HG03571 (cell line): ENCODE measurements at regions not wholly inside any gene's neighbourhood (a gene's known extent, or its start where the extent isn't known, plus 50 kb on each side); places are given as distances from the start of the nearest gene placed in this dataset.
"Not testable (repeated sequence)": the region's sequence is repeated elsewhere in the genome, so short reads cannot be mapped to it uniquely, and the experiment has no call there.

ENCODE experiments used
- ATAC-seq: cut with Tn5 transposase; IDR thresholded peaks from one replicate; pipeline ENCODE4 v1.9.1; 2021; ENCODE audit not compliant: unreplicated experiment

GRCh38 chr2:118744682-118745181 is 102.7 kb downstream of the EN1 start:
- ATAC-seq, result not testable (repeated sequence)

- no peak for ATAC-seq
Measured at GRCh38 chr2:118738524-118739308, 108.7 kb downstream of the EN1 start.

- ATAC-seq, result no peak
Measured at GRCh38 chr2:118738106-118738505, 109.3 kb downstream of the EN1 start.

GRCh38 chr2:118737684-118738083 is 109.8 kb downstream of the EN1 start:
- ATAC-seq, result no peak

GRCh38 chr2:118732432-118732831 is 115.0 kb downstream of the EN1 start:
- ATAC-seq, result no peak

GRCh38 chr2:118731413-118731812 is 116.0 kb downstream of the EN1 start:
- ATAC-seq, result no peak

GRCh38 chr2:118730405-118730804 is 117.0 kb downstream of the EN1 start:
- ATAC-seq, result no peak

GRCh38 chr2:118729760-118730159 is 117.7 kb downstream of the EN1 start:
- no peak for ATAC-seq

- no peak for ATAC-seq
Measured at GRCh38 chr2:118728984-118729383, 118.5 kb downstream of the EN1 start.

- no peak for ATAC-seq
Measured at GRCh38 chr2:118726821-118727220, 120.6 kb downstream of the EN1 start.

- ATAC-seq, result no peak
Measured at GRCh38 chr2:118723394-118723793, 124.1 kb downstream of the EN1 start.

- ATAC-seq, result no peak
Measured at GRCh38 chr2:118722976-118723375, 124.5 kb downstream of the EN1 start.

GRCh38 chr2:118721817-118722551 is 125.5 kb downstream of the EN1 start:
- ATAC-seq, result no peak

GRCh38 chr2:118720866-118721265 is 126.6 kb downstream of the EN1 start:
- no peak for ATAC-seq

- ATAC-seq, result no peak
Measured at GRCh38 chr2:118718921-118719320, 128.5 kb downstream of the EN1 start.

GRCh38 chr2:118716102-118716501 is 131.3 kb downstream of the EN1 start:
- ATAC-seq, result no peak

GRCh38 chr2:118714118-118714517 is 133.3 kb downstream of the EN1 start:
- ATAC-seq, result no peak

GRCh38 chr2:118711603-118712002 is 135.8 kb downstream of the EN1 start:
- no peak for ATAC-seq

GRCh38 chr2:118710481-118710880 is 137.0 kb downstream of the EN1 start:
- no peak for ATAC-seq

GRCh38 chr2:118709786-118710185 is 137.7 kb downstream of the EN1 start:
- ATAC-seq, result no peak

GRCh38 chr2:118706844-118707243 is 140.6 kb downstream of the EN1 start:
- ATAC-seq, result no peak

- no peak for ATAC-seq
Measured at GRCh38 chr2:118706371-118706770, 141.1 kb downstream of the EN1 start.
